H1 (cell line): ENCODE measurements at regions not wholly inside any gene's neighbourhood (a gene's known extent, or its start where the extent isn't known, plus 50 kb on each side); places are given as distances from the start of the nearest gene placed in this dataset.

Experiments
- CTCF ChIA-PET: fragments of 300-600 bp; sonication (Branson Sonifier 250); formaldehyde crosslinking; loops from one replicate; lab custom pipeline; 2021; ENCODE audit not compliant: partially characterized antibody; lab: Charles Lee
- POLR2A ChIA-PET: fragments of 300-600 bp; sonication (Branson Sonifier 250); formaldehyde crosslinking; loops from one replicate; lab custom pipeline; 2021; ENCODE audit warnings: inconsistent platforms; ENCODE audit not compliant: partially characterized antibody; lab: Charles Lee
- DNase-seq, 2 experiments: peaks; one replicate each; pipeline versions ENCODE4 v3.0.0 to v3.0.0-alpha.2; 2010 to 2022; ENCODE audit warnings: low spot score in 2 of 2, low read depth in 1 of 2, mixed read lengths in 1 of 2
- FAIRE-seq: peaks from 2 replicates; lab custom pipeline; 2011; peaks lifted over from hg19 to GRCh38; lab: Jason Lieb, UNC
- H2AFZ ChIP-seq: 2 replicates; pipeline ENCODE4 v1.8.1; 2012; ENCODE audit warnings: low read length, inconsistent platforms
- H2AK5ac ChIP-seq: 2 replicates; pipeline ENCODE4 v1.6.1; 2013; ENCODE audit warnings: low read depth, low read length
- H2BK120ac ChIP-seq: replicated peaks from 2 replicates; pipeline ENCODE3; 2013; ENCODE audit warnings: low read depth, low read length, inconsistent platforms
- H2BK12ac ChIP-seq: 2 replicates; pipeline ENCODE4 v1.6.1; 2013; ENCODE audit warnings: low read depth, low read length
- H2BK15ac ChIP-seq: 2 replicates; pipeline ENCODE4 v1.6.1; 2013; ENCODE audit warnings: low read length
- H2BK20ac ChIP-seq: 2 replicates; pipeline ENCODE4 v1.6.1; 2013; ENCODE audit warnings: low read length
- H2BK5ac ChIP-seq: 2 replicates; pipeline ENCODE4 v1.6.1; 2013; ENCODE audit warnings: low read depth, low read length
- H3K14ac ChIP-seq: 2 replicates; pipeline ENCODE4 v1.6.1; 2013; ENCODE audit warnings: inconsistent platforms; ENCODE audit not compliant: insufficient read length
- H3K18ac ChIP-seq: 2 replicates; pipeline ENCODE4 v1.6.1; 2013; ENCODE audit warnings: low read length; ENCODE audit errors: extremely low read depth
- H3K23ac ChIP-seq: 2 replicates; pipeline ENCODE4 v1.6.1; 2013; ENCODE audit warnings: inconsistent platforms; ENCODE audit not compliant: insufficient read length
- H3K23me2 ChIP-seq: 2 replicates; pipeline ENCODE4 v1.6.1; 2013; ENCODE audit warnings: low read depth, low read length
- H3K27ac ChIP-seq: 2 replicates; pipeline ENCODE4 v1.6.1; 2011; ENCODE audit warnings: low read depth, low read length, inconsistent platforms
- H3K27me3 ChIP-seq, 4 experiments: replicated peaks in 1 of 4; 1 replicate in 1 of 4; 2 replicates in 3 of 4; pipeline versions ENCODE4 v1.6.1 to v1.8.1; 2011 to 2013; ENCODE audit warnings: low read length in 3 of 4, mild to moderate bottlenecking in 3 of 4, inconsistent platforms in 2 of 4, mixed read lengths in 2 of 4, moderate library complexity in 1 of 4; ENCODE audit not compliant: control insufficient read depth in 3 of 4, insufficient read depth in 3 of 4; ENCODE audit errors: extremely low read depth in 1 of 4
- H3K36me3 ChIP-seq, 4 experiments: 2 replicates each; pipeline versions ENCODE4 v1.6.1 to v1.8.1; 2011 to 2013; ENCODE audit warnings: mild to moderate bottlenecking in 4 of 4, low read length in 3 of 4, moderate library complexity in 2 of 4, control low read depth in 1 of 4, inconsistent platforms in 1 of 4; ENCODE audit not compliant: insufficient read depth in 4 of 4, control insufficient read depth in 2 of 4
- H3K4ac ChIP-seq: replicated peaks from 2 replicates; pipeline ENCODE3; 2013; ENCODE audit warnings: low read length, low read depth, mixed read lengths, inconsistent platforms; ENCODE audit not compliant: insufficient read length
- H3K4me1 ChIP-seq, 4 experiments: replicated peaks in 1 of 4; 1 replicate in 1 of 4; 2 replicates in 3 of 4; pipeline versions ENCODE4 v1.6.1 to v1.8.1; 2011 to 2013; ENCODE audit warnings: low read length in 3 of 4, inconsistent platforms in 2 of 4, mixed read lengths in 1 of 4; ENCODE audit not compliant: insufficient read depth in 4 of 4, control insufficient read depth in 3 of 4
- H3K4me2 ChIP-seq, 2 experiments: 2 replicates each; pipeline versions ENCODE4 v1.6.1 to v1.8.1; 2011 to 2013; ENCODE audit warnings: low read depth in 2 of 2, low read length in 2 of 2, control low read depth in 1 of 2, inconsistent platforms in 1 of 2, mild to moderate bottlenecking in 1 of 2; ENCODE audit not compliant: insufficient read depth in 1 of 2
- H3K4me3 ChIP-seq, 4 experiments: fragments of 200-600, 300-600 bp in 1 of 4; sonication (generic), shearing (Covaris generic), sonication (Bioruptor Twin) in 1 of 4; 2 replicates each; pipeline versions ENCODE4 v1.5.1 to v1.8.1; 2011 to 2016; ENCODE audit warnings: low read length in 4 of 4, low read depth in 3 of 4, control low read depth in 2 of 4, inconsistent platforms in 2 of 4, mild to moderate bottlenecking in 2 of 4, mixed read lengths in 1 of 4, moderate library complexity in 1 of 4; ENCODE audit not compliant: insufficient read depth in 2 of 4; ENCODE audit errors: extremely low read depth in 1 of 4
- H3K56ac ChIP-seq: replicated peaks from 2 replicates; pipeline ENCODE3; 2013; ENCODE audit warnings: low read depth, mild to moderate bottlenecking, mixed read lengths, low read length, inconsistent platforms; ENCODE audit not compliant: insufficient read length
- H3K79me1 ChIP-seq: 2 replicates; pipeline ENCODE4 v1.6.1; 2013; ENCODE audit warnings: low read depth, low read length, control low read depth
- H3K79me2 ChIP-seq, 2 experiments: 2 replicates each; pipeline versions ENCODE4 v1.6.1 to v1.8.1; 2012 to 2013; ENCODE audit warnings: low read length in 2 of 2, mild to moderate bottlenecking in 2 of 2, inconsistent platforms in 1 of 2; ENCODE audit not compliant: insufficient read depth in 2 of 2, control insufficient read depth in 1 of 2
- H3K9ac ChIP-seq, 4 experiments: replicated peaks in 1 of 4; 1 replicate in 1 of 4; 2 replicates in 3 of 4; pipeline versions ENCODE4 v1.6.1 to v1.8.1; 2011 to 2013; ENCODE audit warnings: low read depth in 3 of 4, low read length in 3 of 4, control low read depth in 2 of 4, mild to moderate bottlenecking in 2 of 4, moderate library complexity in 2 of 4, inconsistent platforms in 1 of 4; ENCODE audit errors: extremely low read depth in 1 of 4
- H3K9me3 ChIP-seq, 2 experiments: 2 replicates each; pipeline versions ENCODE4 v1.6.1 to v1.8.1; 2012 to 2013; ENCODE audit warnings: mild to moderate bottlenecking in 2 of 2, moderate library complexity in 2 of 2, control low read depth in 1 of 2, inconsistent platforms in 1 of 2, low read depth in 1 of 2, low read length in 1 of 2, mixed read lengths in 1 of 2; ENCODE audit not compliant: insufficient read depth in 2 of 2
- H4K20me1 ChIP-seq, 2 experiments: replicated peaks in 1 of 2; 2 replicates each; pipeline versions ENCODE3 to v1.8.1; 2011 to 2013; ENCODE audit warnings: inconsistent platforms in 2 of 2, low read length in 2 of 2, mild to moderate bottlenecking in 1 of 2; ENCODE audit not compliant: insufficient read depth in 2 of 2, control insufficient read depth in 1 of 2
- H4K5ac ChIP-seq: 2 replicates; pipeline ENCODE4 v1.6.1; 2013; ENCODE audit warnings: low read length, low read depth, mixed read lengths, inconsistent platforms; ENCODE audit not compliant: insufficient read length
- H4K8ac ChIP-seq: 2 replicates; pipeline ENCODE4 v1.8.0; 2013; ENCODE audit warnings: mild to moderate bottlenecking, moderate library complexity, low read length, inconsistent platforms; ENCODE audit not compliant: insufficient read depth; ENCODE audit errors: extremely low read depth
- H4K91ac ChIP-seq: replicated peaks from 2 replicates; pipeline ENCODE3; 2013; ENCODE audit warnings: low read length, mixed read lengths, inconsistent platforms; ENCODE audit not compliant: insufficient read length
- BRCA1 ChIP-seq: IDR thresholded peaks from 2 replicates; pipeline ENCODE4 v1.6.1; 2012; ENCODE audit warnings: low read depth, low read length, improper control_type of control experiment
- CBX8 ChIP-seq: fragments of 300-800, 300-1000 bp; sonication (generic); IDR thresholded peaks from 2 replicates; pipeline ENCODE4 v1.7.1; 2016; ENCODE audit warnings: low read depth, low read length, borderline replicate concordance
- E2F6 ChIP-seq: IDR thresholded peaks from 2 replicates; pipeline ENCODE4 v1.6.1; 2012; ENCODE audit warnings: inconsistent platforms
- EP300 ChIP-seq, 2 experiments: IDR thresholded peaks; 1 replicate in 1 of 2; 2 replicates in 1 of 2; pipeline ENCODE4 v1.6.1; 2011 to 2012; ENCODE audit warnings: low read depth in 2 of 2, low read length in 2 of 2, mild to moderate bottlenecking in 2 of 2, borderline replicate concordance in 1 of 2, inconsistent platforms in 1 of 2, moderate library complexity in 1 of 2
- EZH2 ChIP-seq: fragments of 200-600 bp; sonication (generic); IDR thresholded peaks from 2 replicates; pipeline ENCODE4 v1.7.1; 2012; ENCODE audit warnings: low read depth, mild to moderate bottlenecking, moderate library complexity, low read length, inconsistent platforms; ENCODE audit not compliant: severe bottlenecking
- MAFK ChIP-seq: IDR thresholded peaks from 2 replicates; pipeline ENCODE4 v1.6.1; 2012; ENCODE audit warnings: low read depth, mild to moderate bottlenecking, improper control_type of control experiment, low read length
- MAX ChIP-seq: IDR thresholded peaks from 2 replicates; pipeline ENCODE4 v1.6.1; 2012; ENCODE audit warnings: inconsistent platforms
- NRF1 ChIP-seq: IDR thresholded peaks from 2 replicates; pipeline ENCODE4 v1.6.1; 2011; ENCODE audit warnings: mild to moderate bottlenecking, low read depth, low read length, improper control_type of control experiment
- PHF8 ChIP-seq: fragments of 200-600 bp; sonication (generic); conservative IDR thresholded peaks from 2 replicates; pipeline ENCODE4 v1.7.1; 2012; ENCODE audit warnings: low read depth, mild to moderate bottlenecking, inconsistent platforms, low read length, moderate library complexity
- RBBP5 ChIP-seq: IDR thresholded peaks from 2 replicates; pipeline ENCODE4 v1.7.1; 2012; ENCODE audit warnings: low read depth, mild to moderate bottlenecking, inconsistent platforms, low read length, moderate library complexity, borderline replicate concordance
- SIRT6 ChIP-seq: IDR thresholded peaks from one replicate; pipeline ENCODE4 v1.7.1; 2012; ENCODE audit warnings: low read length, inconsistent platforms
- SP2 ChIP-seq: IDR thresholded peaks from 2 replicates; pipeline ENCODE4 v1.6.1; 2012; ENCODE audit warnings: mild to moderate bottlenecking, low read length, inconsistent platforms
- TAF1 ChIP-seq: IDR thresholded peaks from 2 replicates; pipeline ENCODE4 v1.6.1; 2011; ENCODE audit warnings: mild to moderate bottlenecking, low read depth, low read length
- TBP ChIP-seq: IDR thresholded peaks from 2 replicates; pipeline ENCODE4 v1.6.1; 2011; ENCODE audit warnings: low read depth, low read length, improper control_type of control experiment
- TCF12 ChIP-seq: IDR thresholded peaks from 2 replicates; pipeline ENCODE4 v1.6.1; 2011; ENCODE audit warnings: low read depth, mild to moderate bottlenecking, low read length
- WGBS, 2 experiments: shearing (Covaris generic) in 1 of 2; methylation state at CpG; one replicate each; pipeline versions ENCODE4 v1.1.6 to v1.1.7; 2013 to 2015; ENCODE audit warnings: low lambda C conversion rate in 2 of 2, mixed read lengths in 2 of 2, inconsistent platforms in 1 of 2, low coverage in 1 of 2, missing lambda C conversion rate in 1 of 2; ENCODE audit not compliant: insufficient replicate concordance in 2 of 2, insufficient coverage in 1 of 2, insufficient read length in 1 of 2; ENCODE audit errors: extremely low coverage in 1 of 2, missing lambda C conversion rate in 1 of 2; 5-methylcytosine and 5-hydroxymethylcytosine counted together

DNA sequence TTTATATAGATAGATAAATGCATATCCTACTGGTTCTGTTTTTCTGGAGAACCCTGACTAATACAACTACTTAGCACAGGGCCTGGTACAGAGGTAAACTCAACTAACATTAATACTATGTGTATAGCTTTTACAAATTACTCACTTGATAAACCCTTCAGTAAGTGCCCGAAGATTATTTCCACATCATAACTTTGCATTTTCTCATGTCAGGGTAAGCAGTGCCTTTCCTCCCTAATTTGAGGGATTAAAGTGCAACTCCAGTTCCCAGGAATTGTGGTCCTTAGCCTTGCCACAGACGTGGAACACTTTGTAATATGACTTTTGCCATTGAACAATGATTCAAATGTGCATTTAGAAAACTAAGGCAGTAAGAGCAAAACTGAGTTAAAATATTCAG lies 147.5 kb upstream of the SMLR1 start:
- FAIRE-seq (no peak), DNase-seq (no peak)
- Histone ChIP-seq H3K4me3 (no peak overlapping the region), H3K9ac (no peak overlapping the region), H3K79me2 (no peaks in the 10 kb centered on the region), H4K91ac (no peak overlapping the region), H2BK20ac (no peak overlapping the region), H2BK120ac (no peak overlapping the region), H2BK12ac (no peak overlapping the region), H3K4me1 (no peaks in the 10 kb centered on the region), H3K23ac (no peak overlapping the region), H2BK15ac (no peak overlapping the region), H3K14ac (no peak overlapping the region), H3K23me2 (no peaks in the 10 kb centered on the region; the same call in 1 of the 2 replicates), H4K5ac (no peak overlapping the region), H3K79me1 (no peaks in the 10 kb centered on the region), H2BK5ac (no peak overlapping the region), H3K36me3 (no peaks in the 10 kb centered on the region), H4K20me1 (peaks cover 0 to 2% of the 10 kb centered on the region in 2 experiments), H3K18ac (no peak overlapping the region), H3K4ac (no peak overlapping the region), H2AFZ (no peak overlapping the region), H2AK5ac (no peak overlapping the region), H3K27me3 (no peaks in the 10 kb centered on the region), H3K27ac (no peak overlapping the region), H3K56ac (no peak overlapping the region), H3K9me3 (no peaks in the 10 kb centered on the region), H3K4me2 (no peak overlapping the region), H4K8ac (no peak overlapping the region)
- CTCF ChIA-PET, result interaction anchor here (0.6 to 0.9 kb wide), 2 partner anchors 110 to 150 kb away, joined by 3 read pairs; no protein-coding TSS in a partner anchor
- 84% methylated on average over 2 of the region's 2 CpGs; no CpG with 5 or more reads in 1 of the 2 experiments for WGBS, 2 experiments
- POLR2A ChIA-PET, result no interaction called here
- TF ChIP-seq CBX8, result no peak
- no peak for TF ChIP-seq MAFK
- no peak for TF ChIP-seq SIRT6
- no peak for TF ChIP-seq SP2
- TF ChIP-seq BRCA1, result no peak
- no peak for TF ChIP-seq MAX
- no peak for TF ChIP-seq EZH2
- no peak for TF ChIP-seq TCF12
- TF ChIP-seq TBP, result no peak
- TF ChIP-seq RBBP5, result no peak
- TF ChIP-seq PHF8, result no peak
- no peak for TF ChIP-seq EP300 (IDR thresholded peaks at IDR 0.05; ENCODE audit: borderline replicate concordance in 1 of 2, low read depth in 2 of 2, low read length in 2 of 2)
- TF ChIP-seq E2F6, result no peak
- no peak for TF ChIP-seq TAF1
- TF ChIP-seq NRF1, result no peak
